GM12873 (cell line): ENCODE measurements at regions not wholly inside any gene's neighbourhood (a gene's known extent, or its start where the extent isn't known, plus 50 kb on each side); places are given as distances from the start of the nearest gene placed in this dataset.

Experiments
- CTCF ChIP-seq: IDR thresholded peaks from 2 replicates; pipeline ENCODE4 v1.5.1; 2012; ENCODE audit warnings: low read depth, mild to moderate bottlenecking, moderate library complexity, low read length, control low read depth; ENCODE audit not compliant: insufficient read depth; ENCODE audit errors: missing control alignments

DNA sequence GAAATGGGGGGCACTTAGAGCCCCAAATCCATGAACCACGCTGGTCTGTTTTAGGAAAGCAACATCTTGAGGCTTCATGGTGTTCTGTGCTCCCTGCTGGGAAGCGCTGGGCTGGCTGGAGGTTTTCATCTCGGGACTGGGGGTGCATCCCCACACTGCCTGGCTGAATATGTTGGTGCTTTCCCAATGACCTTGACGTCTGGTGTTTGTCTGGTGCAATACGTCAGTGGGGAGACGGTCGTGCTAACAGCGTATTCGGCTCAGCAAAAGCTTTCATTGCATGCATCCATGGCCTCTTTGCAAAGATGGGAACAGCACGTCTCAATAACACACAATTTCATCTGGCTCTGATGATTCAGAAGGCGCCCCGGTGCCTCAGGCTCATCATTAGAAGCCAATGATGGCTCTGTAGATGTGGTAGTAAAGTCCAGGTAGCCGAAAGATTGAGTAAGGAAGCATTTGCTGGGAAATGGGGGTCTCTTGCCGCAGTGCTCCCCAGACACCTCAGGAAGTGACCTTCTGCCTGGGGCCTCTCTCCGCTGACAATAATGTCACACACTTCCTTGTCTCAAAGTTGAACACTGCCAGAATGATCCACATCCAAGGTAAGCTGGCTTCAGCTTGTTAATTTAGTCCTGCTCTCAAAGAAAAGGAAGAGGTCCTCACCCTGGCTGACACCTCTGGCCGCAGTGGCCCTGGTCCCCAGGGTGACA is 97.7 kb downstream of the ING1 start:
- no peak for TF ChIP-seq CTCF

DNA sequence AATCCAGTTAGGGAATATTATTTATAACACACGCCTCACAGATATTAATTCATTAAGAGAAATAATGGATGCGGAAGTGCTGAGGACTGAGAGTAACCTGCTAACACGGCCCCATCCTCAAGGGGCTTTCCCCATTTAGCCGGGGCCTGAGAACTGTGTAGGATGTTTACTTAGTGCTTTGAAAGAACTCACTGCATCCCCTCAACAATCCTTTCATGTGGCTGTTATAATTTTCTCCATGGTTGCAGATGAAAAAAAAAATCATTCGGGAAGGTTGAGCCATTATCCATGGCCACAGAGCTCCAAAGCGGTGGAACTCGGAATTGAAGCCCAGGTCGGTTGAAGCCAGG is 98.2 kb downstream of the ING1 start:
- TF ChIP-seq CTCF: no peak

DNA sequence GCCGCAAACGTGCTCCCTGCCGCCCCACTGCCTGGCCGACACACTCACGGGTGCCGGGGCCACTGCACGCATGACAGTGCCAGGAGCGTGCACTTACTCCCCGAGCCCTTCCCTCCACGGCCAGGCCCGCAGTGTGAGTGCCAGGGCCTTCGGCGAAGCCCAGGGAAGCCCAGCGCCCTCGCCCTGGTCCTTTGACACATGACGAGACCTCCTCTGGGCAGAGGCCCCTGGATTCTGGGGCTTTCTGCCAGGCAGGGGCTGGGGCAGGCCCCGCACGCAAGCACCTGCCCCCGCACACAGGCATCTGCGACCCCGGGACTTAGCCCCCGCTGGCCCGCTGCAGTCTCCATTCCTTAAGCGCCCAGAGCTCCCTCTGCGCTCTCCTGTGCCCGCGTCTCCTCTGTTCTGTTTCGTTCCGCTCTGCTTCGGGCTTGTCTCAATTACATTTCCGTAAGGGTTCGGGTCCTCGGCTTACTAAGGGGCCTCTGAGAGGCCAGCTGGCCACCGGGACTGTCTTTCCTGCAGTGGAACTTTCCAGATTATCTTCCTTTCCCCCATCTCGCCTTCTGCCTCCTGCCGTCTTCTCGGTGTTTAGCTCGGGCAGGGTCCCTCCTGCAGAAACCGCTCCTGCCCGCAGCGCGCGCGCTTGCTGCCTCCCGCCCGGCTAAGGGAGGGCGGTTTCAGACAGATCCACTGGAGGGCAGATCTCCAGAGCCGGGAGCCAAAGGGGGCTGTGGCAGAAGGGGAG is 98.8 kb downstream of the ING1 start:
- no peak for TF ChIP-seq CTCF

DNA sequence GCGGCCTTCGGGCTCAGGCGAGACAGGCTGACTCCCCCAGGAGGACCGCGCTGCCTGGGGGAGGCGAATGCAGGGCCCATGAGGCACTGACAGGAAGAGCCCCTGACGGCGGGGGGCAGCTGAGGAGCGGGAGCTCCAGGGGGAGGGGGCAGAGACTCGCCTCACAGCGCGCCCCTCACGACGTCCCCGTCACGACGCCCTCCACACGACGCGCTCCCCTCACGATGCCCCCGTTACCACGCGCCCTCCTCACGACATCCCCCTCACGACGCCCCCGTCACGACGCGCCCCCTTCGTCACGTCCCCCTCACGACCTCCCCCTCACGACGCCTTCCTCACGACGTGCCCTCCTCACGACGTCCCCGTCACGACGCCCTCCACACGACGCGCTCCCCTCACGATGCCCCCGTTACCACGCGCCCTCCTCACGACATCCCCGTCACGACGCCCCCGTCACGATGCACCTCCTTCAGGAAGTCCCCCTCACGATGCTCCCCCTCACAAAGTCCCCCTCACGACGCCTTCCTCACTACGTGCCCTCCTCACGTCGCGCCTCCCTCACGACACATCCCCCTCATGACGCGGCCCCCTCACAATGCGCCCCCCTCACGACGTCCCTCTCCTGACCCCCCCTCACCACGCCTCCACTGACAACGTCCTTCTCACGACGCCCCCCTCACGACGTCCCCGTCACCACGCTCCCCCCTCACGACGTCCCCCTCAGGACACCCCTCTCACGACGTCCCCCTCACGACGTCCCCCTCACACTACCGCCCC is 99.6 kb downstream of the ING1 start:
- no peak for TF ChIP-seq CTCF

- TF ChIP-seq CTCF: no peak
Observed at GRCh38 chr13:110813646-110814624, 100.4 kb downstream of the ING1 start.

DNA sequence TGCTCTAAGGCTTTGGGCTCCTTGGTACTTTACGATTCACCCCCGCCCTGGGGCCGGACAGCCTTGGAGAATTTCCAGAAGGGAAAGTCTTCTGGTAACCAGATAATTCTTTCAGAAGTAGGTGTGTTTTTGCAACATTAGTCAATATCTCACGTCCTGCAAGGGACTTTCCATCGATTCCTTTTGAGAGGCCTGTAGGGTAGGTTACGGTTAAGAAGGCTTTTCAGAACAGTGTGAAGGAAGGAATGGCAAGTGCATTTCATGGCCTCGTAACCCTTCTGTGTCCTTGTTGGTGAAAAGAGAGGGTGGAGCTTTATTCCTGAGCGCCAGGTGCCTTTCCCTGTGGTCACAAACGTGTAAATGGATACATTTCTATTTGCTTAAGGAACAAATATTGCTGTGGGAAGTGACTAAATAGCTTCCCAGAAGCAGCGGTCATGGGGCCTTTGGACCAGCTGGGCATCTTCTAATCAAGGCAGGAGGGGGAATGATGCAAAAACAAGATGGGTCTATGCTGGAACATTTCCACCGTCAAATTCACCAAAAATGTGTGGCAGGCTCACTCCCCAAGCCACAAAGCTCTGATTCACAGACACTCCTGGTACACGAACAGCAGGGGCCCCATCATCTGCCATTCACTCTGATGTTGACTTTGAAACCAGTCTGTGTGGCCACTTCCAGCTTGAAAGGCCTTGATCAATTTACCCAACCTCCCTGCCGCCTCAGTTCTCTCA is 99.2 kb downstream of the ANKRD10 start:
- no peak for TF ChIP-seq CTCF
